HEK293T (cell line): ENCODE measurements at regions not wholly inside any gene's neighbourhood (a gene's known extent, or its start where the extent isn't known, plus 50 kb on each side); places are given as distances from the start of the nearest gene placed in this dataset.

Experiments
- CTCF ChIA-PET: fragments of 350-600 bp; formaldehyde crosslinking; extraction: SDS; loops from one replicate; lab custom pipeline; 2021; ENCODE audit warnings: antibody characterized with exemption, inconsistent platforms; lab: Yijun Ruan, JAX
- POLR2A ChIA-PET: fragments of 350-600 bp; formaldehyde crosslinking; extraction: SDS; loops from one replicate; lab custom pipeline; 2020; ENCODE audit warnings: antibody characterized with exemption, inconsistent platforms; lab: Yijun Ruan, JAX
- DNase-seq: peaks from one replicate; pipeline ENCODE4 v3.0.0; 2012; ENCODE audit warnings: mixed read lengths; ENCODE audit errors: extremely low spot score
- ARNT ChIP-seq: fragments of 450-650 bp; IDR thresholded peaks from 2 replicates; pipeline ENCODE4 v1.6.1; 2017; ENCODE audit warnings: mild to moderate bottlenecking
- BHLHE40 ChIP-seq: fragments of 450-650 bp; IDR thresholded peaks from 2 replicates; pipeline ENCODE4 v1.6.1; 2016; ENCODE audit warnings: mild to moderate bottlenecking, moderate library complexity, borderline replicate concordance
- CTBP1 ChIP-seq: fragments of 450-650 bp; IDR thresholded peaks from 2 replicates; pipeline ENCODE4 v1.6.1; 2016; ENCODE audit warnings: borderline replicate concordance
- ELF4 ChIP-seq: fragments of 450-650 bp; IDR thresholded peaks from 2 replicates; pipeline ENCODE4 v1.6.1; 2017; ENCODE audit warnings: antibody characterized with exemption
- FOXA1 ChIP-seq: fragments of 450-650 bp; IDR thresholded peaks from 2 replicates; pipeline ENCODE4 v1.6.1; 2016; ENCODE audit warnings: mild to moderate bottlenecking
- FOXK2 ChIP-seq: fragments of 450-650 bp; IDR thresholded peaks from 2 replicates; pipeline ENCODE4 v1.6.1; 2016; ENCODE audit warnings: mild to moderate bottlenecking
- FOXM1 ChIP-seq: fragments of 450-650 bp; IDR thresholded peaks from 2 replicates; pipeline ENCODE4 v1.6.1; 2017; ENCODE audit warnings: mild to moderate bottlenecking, borderline replicate concordance
- HDGF ChIP-seq: fragments of 450-650 bp; IDR thresholded peaks from 2 replicates; pipeline ENCODE4 v1.6.1; 2017; ENCODE audit warnings: antibody characterized with exemption, borderline replicate concordance
- L3MBTL2 ChIP-seq: fragments of 450-650 bp; conservative IDR thresholded peaks from 2 replicates; pipeline ENCODE4 v1.6.1; 2016; ENCODE audit warnings: mild to moderate bottlenecking
- LEF1 ChIP-seq: fragments of 450-650 bp; IDR thresholded peaks from 2 replicates; pipeline ENCODE4 v1.6.1; 2017; ENCODE audit warnings: mild to moderate bottlenecking, borderline replicate concordance
- NFRKB ChIP-seq: fragments of 450-650 bp; IDR thresholded peaks from 2 replicates; pipeline ENCODE4 v1.6.1; 2016; ENCODE audit warnings: mild to moderate bottlenecking, moderate library complexity
- PKNOX1 ChIP-seq: fragments of 450-650 bp; IDR thresholded peaks from 2 replicates; pipeline ENCODE4 v1.6.1; 2016
- SP1 ChIP-seq: fragments of 450-650 bp; IDR thresholded peaks from 2 replicates; pipeline ENCODE4 v1.6.1; 2017
- SUZ12 ChIP-seq: fragments of 450-650 bp; IDR thresholded peaks from 2 replicates; pipeline ENCODE4 v1.6.1; 2016; ENCODE audit warnings: mild to moderate bottlenecking
- TARDBP ChIP-seq: fragments of 450-650 bp; IDR thresholded peaks from 2 replicates; pipeline ENCODE4 v1.6.1; 2016
- ZNF384 ChIP-seq: fragments of 450-650 bp; IDR thresholded peaks from 2 replicates; pipeline ENCODE4 v1.6.1; 2016

GRCh38 chr6:98779618-98780017, 54.8 kb upstream of the POU3F2 start:
- DNase-seq: no peak
- TF ChIP-seq ELF4 (no peak), LEF1 (no peak), NFRKB (no peak), BHLHE40 (no peak), ZNF384 (no peak), PKNOX1 (no peak), FOXA1 (no peak), FOXK2 (no peak), ARNT (no peak), SUZ12 (no peak), SP1 (no peak), TARDBP (no peak), CTBP1 (no peak), L3MBTL2 (no peak), HDGF (no peak), FOXM1 (no peak)
- POLR2A ChIA-PET: no interaction called here
- CTCF ChIA-PET: no interaction called here

DNA sequence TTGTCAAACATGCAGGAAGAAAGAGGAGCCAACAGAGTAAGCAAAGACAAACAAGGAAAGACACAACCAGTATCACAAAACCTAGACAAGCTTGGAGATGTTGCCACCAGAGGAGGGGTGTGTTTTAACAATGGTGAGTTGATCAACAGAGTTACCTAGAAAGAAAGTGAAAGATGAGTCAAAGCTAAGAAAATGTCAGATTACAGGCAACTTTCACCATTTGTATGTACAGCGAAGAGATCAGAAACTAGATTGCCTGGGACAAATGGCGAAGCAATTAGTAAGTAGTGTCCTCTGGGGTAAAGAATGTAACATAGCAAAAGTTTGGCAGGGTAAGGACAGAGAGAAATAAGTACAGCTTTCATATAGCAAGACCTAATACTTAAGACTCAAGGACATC, 51.6 kb upstream of the POU3F2 start:
- ChIA-PET POLR2A (no interaction called here), CTCF (no interaction called here)
- TF ChIP-seq PKNOX1 (no peak), FOXM1 (no peak), CTBP1 (no peak), LEF1 (no peak), ZNF384 (no peak), NFRKB (no peak), ARNT (no peak), L3MBTL2 (no peak)
- DNase-seq: no peak

- DNase-seq: no peak
- CTCF ChIA-PET: no interaction called here
- POLR2A ChIA-PET: no interaction called here
- TF ChIP-seq CTBP1 (no peak), FOXK2 (no peak), HDGF (no peak), NFRKB (no peak), BHLHE40 (no peak), LEF1 (no peak), SUZ12 (no peak), PKNOX1 (no peak), L3MBTL2 (no peak), TARDBP (no peak), ARNT (no peak), SP1 (no peak)
Observed at GRCh38 chr6:98783578-98783977, 50.8 kb upstream of the POU3F2 start.
